MM.1S (cell line): ENCODE measurements at regions not wholly inside any gene's neighbourhood (a gene's known extent, or its start where the extent isn't known, plus 50 kb on each side); places are given as distances from the start of the nearest gene placed in this dataset.

Source experiments
- DNase-seq: peaks from one replicate; pipeline ENCODE4 v3.0.0-alpha.2; 2015
- H2AFZ ChIP-seq: fragments of 300-600 bp; sonication (generic); 2 replicates; pipeline ENCODE4 v1.6.0; 2016; ENCODE audit warnings: antibody characterized with exemption, low read length
- H3F3A ChIP-seq: fragments of 300-600 bp; sonication (generic); 2 replicates; pipeline ENCODE4 v1.6.1; 2016; ENCODE audit warnings: mild to moderate bottlenecking, antibody characterized with exemption, low read length, moderate library complexity, mixed read lengths; ENCODE audit not compliant: insufficient read depth
- H3K27ac ChIP-seq: fragments of 300-600 bp; sonication (generic); 2 replicates; pipeline ENCODE4 v1.5.1; 2016; ENCODE audit warnings: mild to moderate bottlenecking, low read length
- H3K27me3 ChIP-seq: fragments of 300-600 bp; sonication (generic); replicated peaks from 2 replicates; pipeline ENCODE4 v1.6.0; 2016; ENCODE audit warnings: low read length; ENCODE audit not compliant: insufficient read depth
- H3K36me3 ChIP-seq: fragments of 300-600 bp; sonication (generic); replicated peaks from 2 replicates; pipeline ENCODE4 v1.6.1; 2016; ENCODE audit warnings: mild to moderate bottlenecking, low read length, mixed read lengths; ENCODE audit not compliant: insufficient read depth
- H3K4me1 ChIP-seq: fragments of 300-600 bp; sonication (generic); 2 replicates; pipeline ENCODE4 v1.6.1; 2016; ENCODE audit warnings: low read length, mixed read lengths
- H3K4me2 ChIP-seq: fragments of 300-600 bp; sonication (generic); 2 replicates; pipeline ENCODE4 v1.6.0; 2016; ENCODE audit warnings: low read depth, low read length
- H3K4me3 ChIP-seq: fragments of 300-600 bp; sonication (generic); 2 replicates; pipeline ENCODE4 v1.5.1; 2016; ENCODE audit warnings: low read length, mixed read lengths
- H3K79me2 ChIP-seq: fragments of 300-600 bp; sonication (generic); 2 replicates; pipeline ENCODE4 v1.6.1; 2016; ENCODE audit warnings: mixed run types, low read length, mixed read lengths
- H3K9ac ChIP-seq: fragments of 300-600 bp; sonication (generic); 2 replicates; pipeline ENCODE4 v1.6.1; 2016; ENCODE audit warnings: low read length, mixed read lengths
- H3K9me2 ChIP-seq: fragments of 300-600 bp; sonication (generic); replicated peaks from 2 replicates; pipeline ENCODE4 v1.6.1; 2016; ENCODE audit warnings: mild to moderate bottlenecking, low read length, mixed read lengths; ENCODE audit not compliant: insufficient read depth
- H3K9me3 ChIP-seq: fragments of 300-600 bp; sonication (generic); replicated peaks from 2 replicates; pipeline ENCODE4 v1.6.1; 2016; ENCODE audit warnings: mild to moderate bottlenecking, low read length, mixed read lengths; ENCODE audit not compliant: insufficient read depth
- H4K20me1 ChIP-seq: fragments of 300-600 bp; sonication (generic); 2 replicates; pipeline ENCODE4 v1.6.1; 2016; ENCODE audit warnings: mild to moderate bottlenecking, low read length, moderate library complexity, mixed read lengths; ENCODE audit not compliant: insufficient read depth
- EZH2 ChIP-seq: fragments of 300-600 bp; sonication (generic); optimal IDR thresholded peaks from 2 replicates; pipeline ENCODE3; 2017; ENCODE audit warnings: low read depth, mild to moderate bottlenecking, antibody characterized with exemption, low read length, mixed read lengths
- EZH2phosphoT487 ChIP-seq: fragments of 300-600 bp; sonication (generic); IDR thresholded peaks from 2 replicates; pipeline ENCODE4 v1.6.1; 2018; ENCODE audit warnings: antibody characterized with exemption, low read length
- TF ChIP-seq, protein P1 (sequence below): fragments of 300-600 bp; sonication (generic); IDR thresholded peaks from 2 replicates; pipeline ENCODE4 v1.5.1; 2016; ENCODE audit warnings: antibody characterized with exemption, low read length, mixed read lengths

DNA sequence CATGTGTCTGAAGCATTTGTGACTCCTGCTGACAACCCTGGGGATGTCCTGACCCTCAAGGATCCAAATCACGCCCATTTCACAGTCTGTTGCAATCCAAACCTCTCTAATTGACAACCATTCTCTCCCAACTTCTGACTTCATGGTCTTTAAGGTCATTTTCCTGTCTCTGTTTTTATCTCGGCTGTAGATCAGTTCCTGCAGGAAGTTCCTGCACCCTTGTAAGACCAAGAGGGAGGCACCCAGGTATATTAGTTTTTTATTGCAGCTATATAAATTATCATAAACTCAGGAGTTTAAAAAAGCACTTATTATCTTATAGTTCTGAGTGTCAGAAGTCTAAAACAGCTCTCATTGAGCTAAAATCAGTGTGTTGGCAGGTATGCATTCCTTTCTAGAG is 166.8 kb downstream of the BTBD3 start:
- H3K4me2 ChIP-seq = no peak overlapping the region
- H3K4me3 ChIP-seq = no peak overlapping the region
- no peak overlapping the region for H3K27ac ChIP-seq
- H3K36me3 ChIP-seq = no peaks in the 10 kb centered on the region
- no peaks in the 10 kb centered on the region for H3K79me2 ChIP-seq
- H3F3A ChIP-seq = no peaks in the 10 kb centered on the region
- H3K9me2 ChIP-seq = no peaks in the 10 kb centered on the region
- no peaks in the 10 kb centered on the region for H3K27me3 ChIP-seq
- 0 out of 2 replicates have a peak, but pooled peaks cover 4% of the 10 kb centered on the region for H3K9me3 ChIP-seq
- H2AFZ ChIP-seq = no peak overlapping the region
- DNase-seq = no peak
- TF ChIP-seq, protein P1, sequence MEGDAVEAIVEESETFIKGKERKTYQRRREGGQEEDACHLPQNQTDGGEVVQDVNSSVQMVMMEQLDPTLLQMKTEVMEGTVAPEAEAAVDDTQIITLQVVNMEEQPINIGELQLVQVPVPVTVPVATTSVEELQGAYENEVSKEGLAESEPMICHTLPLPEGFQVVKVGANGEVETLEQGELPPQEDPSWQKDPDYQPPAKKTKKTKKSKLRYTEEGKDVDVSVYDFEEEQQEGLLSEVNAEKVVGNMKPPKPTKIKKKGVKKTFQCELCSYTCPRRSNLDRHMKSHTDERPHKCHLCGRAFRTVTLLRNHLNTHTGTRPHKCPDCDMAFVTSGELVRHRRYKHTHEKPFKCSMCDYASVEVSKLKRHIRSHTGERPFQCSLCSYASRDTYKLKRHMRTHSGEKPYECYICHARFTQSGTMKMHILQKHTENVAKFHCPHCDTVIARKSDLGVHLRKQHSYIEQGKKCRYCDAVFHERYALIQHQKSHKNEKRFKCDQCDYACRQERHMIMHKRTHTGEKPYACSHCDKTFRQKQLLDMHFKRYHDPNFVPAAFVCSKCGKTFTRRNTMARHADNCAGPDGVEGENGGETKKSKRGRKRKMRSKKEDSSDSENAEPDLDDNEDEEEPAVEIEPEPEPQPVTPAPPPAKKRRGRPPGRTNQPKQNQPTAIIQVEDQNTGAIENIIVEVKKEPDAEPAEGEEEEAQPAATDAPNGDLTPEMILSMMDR = no peak
- TF ChIP-seq EZH2phosphoT487 (no peak), EZH2 (no peak)
- H3K9ac ChIP-seq = no peak overlapping the region
- no peaks in the 10 kb centered on the region for H4K20me1 ChIP-seq
- no peaks in the 10 kb centered on the region for H3K4me1 ChIP-seq

DNA sequence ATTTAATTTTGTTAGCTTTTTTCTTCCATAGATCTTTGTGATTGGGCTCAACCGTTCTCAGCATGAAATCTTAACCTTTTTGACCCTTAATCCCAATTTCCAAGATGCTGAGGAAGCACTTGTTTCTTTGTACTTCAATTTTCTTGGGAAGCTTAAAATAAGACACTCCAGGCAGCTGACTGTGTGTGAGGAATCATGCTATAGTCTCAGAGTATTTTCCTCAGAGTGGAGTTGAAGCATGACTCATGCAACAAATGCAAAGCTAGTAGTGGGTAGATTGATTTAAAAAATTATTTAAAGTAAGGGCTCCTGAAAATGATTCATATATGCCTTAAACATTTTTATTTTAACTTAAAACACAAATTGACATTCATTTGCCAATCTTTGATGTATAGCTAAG is 168.7 kb downstream of the BTBD3 start:
- Histone ChIP-seq H3K27me3 (no peaks in the 10 kb centered on the region), H3K4me1 (no peaks in the 10 kb centered on the region), H3K9me3 (0 out of 2 replicates have a peak, but pooled peaks cover 4% of the 10 kb centered on the region), H3K9me2 (no peaks in the 10 kb centered on the region), H3K9ac (no peak overlapping the region), H3K27ac (no peak overlapping the region), H4K20me1 (no peaks in the 10 kb centered on the region), H3K4me3 (no peak overlapping the region), H3F3A (no peaks in the 10 kb centered on the region), H3K4me2 (no peak overlapping the region), H3K36me3 (no peaks in the 10 kb centered on the region), H3K79me2 (no peaks in the 10 kb centered on the region), H2AFZ (no peak overlapping the region)
- TF ChIP-seq EZH2phosphoT487 = no peak
- TF ChIP-seq, protein P1 = no peak
- no peak for TF ChIP-seq EZH2
- DNase-seq = no peak

DNA sequence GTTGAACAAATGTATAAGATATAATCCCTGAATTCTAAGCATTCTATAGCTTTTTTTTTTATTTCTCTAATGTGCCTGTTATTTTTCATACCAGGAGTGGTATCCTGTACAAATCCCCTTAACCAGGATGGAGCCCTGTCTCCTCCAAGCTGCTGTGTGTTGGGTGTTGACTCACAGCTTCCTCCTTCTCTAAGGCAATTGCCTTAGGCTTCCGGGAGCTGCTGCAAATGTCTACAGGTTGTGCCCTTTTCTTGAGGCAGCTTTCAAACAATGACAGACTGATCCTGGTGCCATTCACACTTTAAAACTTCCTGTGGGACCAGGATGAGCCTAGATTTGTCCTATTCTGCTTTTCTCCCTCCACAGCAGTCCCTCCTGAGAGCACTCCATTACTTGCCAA is 173.2 kb downstream of the BTBD3 start:
- H3K9ac ChIP-seq = no peak overlapping the region
- no peak overlapping the region for H3K4me2 ChIP-seq
- no peak for DNase-seq
- H3K9me2 ChIP-seq = no peaks in the 10 kb centered on the region
- H3K79me2 ChIP-seq = no peaks in the 10 kb centered on the region
- no peak overlapping the region for H2AFZ ChIP-seq
- peaks cover 23% of the 10 kb centered on the region for H3K4me1 ChIP-seq
- 0 out of 2 replicates have a peak, but pooled peaks cover 4% of the 10 kb centered on the region for H3K9me3 ChIP-seq
- H3K36me3 ChIP-seq = no peaks in the 10 kb centered on the region
- no peak overlapping the region for H3K27ac ChIP-seq
- no peaks in the 10 kb centered on the region for H3F3A ChIP-seq
- no peak for TF ChIP-seq EZH2phosphoT487
- TF ChIP-seq, protein P1 = no peak
- H3K4me3 ChIP-seq = no peak overlapping the region
- no peaks in the 10 kb centered on the region for H4K20me1 ChIP-seq
- no peaks in the 10 kb centered on the region for H3K27me3 ChIP-seq
